GM23338 (cell line): ENCODE measurements at regions not wholly inside any gene's neighbourhood (a gene's known extent, or its start where the extent isn't known, plus 50 kb on each side); places are given as distances from the start of the nearest gene placed in this dataset.
A peak's percentile ranks its signal among the peaks of the same experiment; 100 is the strongest.

Experiments
- ATAC-seq: fragments of 200-7000 bp; cut with Tn5 transposase; 3 replicates; pipeline ENCODE4 v1.9.1; 2020
- DNase-seq: peaks from one replicate; pipeline ENCODE4 v3.0.0-alpha.2; 2015; ENCODE audit warnings: low spot score
- H2AFZ ChIP-seq: fragments of 200-600 bp; sonication (generic); 2 replicates; pipeline ENCODE4 v1.8.0; 2016; ENCODE audit warnings: antibody characterized with exemption, mild to moderate bottlenecking, moderate library complexity
- H3F3A ChIP-seq: fragments of 200-600 bp; sonication (generic); replicated peaks from 2 replicates; pipeline ENCODE4 v1.8.0; 2017; ENCODE audit warnings: antibody characterized with exemption, mixed run types, low read depth
- H3K27ac ChIP-seq: fragments of 200-600 bp; sonication (generic); 2 replicates; pipeline ENCODE4 v1.6.1; 2016; ENCODE audit warnings: low read depth
- H3K27me3 ChIP-seq: fragments of 200-600 bp; sonication (generic); 2 replicates; pipeline ENCODE4 v1.8.0; 2016; ENCODE audit warnings: mild to moderate bottlenecking, mixed run types, moderate library complexity; ENCODE audit not compliant: insufficient read depth
- H3K36me3 ChIP-seq: fragments of 200-600 bp; sonication (generic); 2 replicates; pipeline ENCODE4 v1.8.0; 2016; ENCODE audit warnings: mild to moderate bottlenecking; ENCODE audit not compliant: insufficient read depth
- H3K4me1 ChIP-seq: fragments of 200-600 bp; sonication (generic); 2 replicates; pipeline ENCODE4 v1.8.0; 2016; ENCODE audit warnings: mild to moderate bottlenecking, moderate library complexity; ENCODE audit not compliant: insufficient read depth
- H3K4me2 ChIP-seq: fragments of 200-600 bp; sonication (generic); 2 replicates; pipeline ENCODE4 v1.7.1; 2017; ENCODE audit warnings: mixed run types
- H3K4me3 ChIP-seq: fragments of 200-600 bp; sonication (generic); 2 replicates; pipeline ENCODE4 v1.6.1; 2016; ENCODE audit warnings: mixed run types
- H3K79me2 ChIP-seq: fragments of 200-600 bp; sonication (generic); replicated peaks from 2 replicates; pipeline ENCODE4 v1.8.0; 2017; ENCODE audit warnings: mild to moderate bottlenecking; ENCODE audit not compliant: insufficient read depth
- H3K9me2 ChIP-seq: fragments of 200-600 bp; sonication (generic); 2 replicates; pipeline ENCODE4 v1.8.0; 2017; ENCODE audit not compliant: insufficient read depth
- H4K20me1 ChIP-seq: fragments of 200-600 bp; sonication (generic); replicated peaks from 2 replicates; pipeline ENCODE4 v1.8.0; 2017; ENCODE audit warnings: mild to moderate bottlenecking; ENCODE audit not compliant: insufficient read depth
- H3K27ac Mint-ChIP-seq: 2 replicates; pipeline ENCODE4 v1.8.0; 2020; ENCODE audit warnings: inconsistent platforms, mild to moderate bottlenecking, moderate library complexity, mixed read lengths
- H3K27me3 Mint-ChIP-seq: 3 replicates; pipeline ENCODE4 v1.8.0; 2022; ENCODE audit warnings: low read depth, mild to moderate bottlenecking, moderate library complexity, mixed read lengths, inconsistent platforms; ENCODE audit not compliant: insufficient read depth, poor library complexity
- H3K36me3 Mint-ChIP-seq: 3 replicates; pipeline ENCODE4 v1.8.0; 2021; ENCODE audit warnings: low read depth, mild to moderate bottlenecking, inconsistent platforms, moderate library complexity, mixed read lengths
- H3K4me1 Mint-ChIP-seq: 3 replicates; pipeline ENCODE4 v1.8.0; 2020; ENCODE audit warnings: mild to moderate bottlenecking, inconsistent platforms, mixed read lengths
- H3K4me3 Mint-ChIP-seq: 3 replicates; pipeline ENCODE4 v1.8.0; 2021; ENCODE audit warnings: moderate library complexity, mild to moderate bottlenecking, inconsistent platforms, mixed read lengths
- H3K9me3 Mint-ChIP-seq: 3 replicates; pipeline ENCODE4 v1.8.0; 2020; ENCODE audit warnings: moderate library complexity, mild to moderate bottlenecking, inconsistent platforms, mixed read lengths
- CREB1 ChIP-seq: fragments of 250-450 bp; sonication (Bioruptor Pico); IDR thresholded peaks from 2 replicates; pipeline ENCODE4 v1.5.0; 2020; ENCODE audit warnings: low read depth, mild to moderate bottlenecking, moderate library complexity
- CTCF ChIP-seq, 2 experiments: fragments of 200-600 bp in 1 of 2; sonication (generic) in 1 of 2; conservative IDR thresholded peaks; 2 replicates each; pipeline versions ENCODE4 v1.5.1 to v1.6.1; 2016 to 2017; ENCODE audit warnings: antibody characterized with exemption in 2 of 2, low read depth in 2 of 2, mild to moderate bottlenecking in 2 of 2, moderate library complexity in 1 of 2
- EZH2 ChIP-seq: fragments of 200-600 bp; sonication (generic); IDR thresholded peaks from one replicate; pipeline ENCODE4 v1.8.0; 2017; ENCODE audit warnings: antibody characterized with exemption, mild to moderate bottlenecking, low read depth; ENCODE audit not compliant: unreplicated experiment
- EZH2phosphoT487 ChIP-seq: fragments of 200-600 bp; sonication (generic); IDR thresholded peaks from one replicate; pipeline ENCODE4 v1.8.1; 2018; ENCODE audit warnings: antibody characterized with exemption; ENCODE audit not compliant: unreplicated experiment
- JUNB ChIP-seq: IDR thresholded peaks from one replicate; pipeline ENCODE4 v1.6.1; 2016; ENCODE audit warnings: antibody characterized with exemption; ENCODE audit not compliant: unreplicated experiment
- NANOG ChIP-seq: IDR thresholded peaks from 2 replicates; pipeline ENCODE4 v1.6.1; 2016; ENCODE audit warnings: antibody characterized with exemption, borderline replicate concordance
- POLR2AphosphoS5 ChIP-seq: IDR thresholded peaks from 2 replicates; pipeline ENCODE4 v1.6.1; 2016; ENCODE audit warnings: antibody characterized with exemption, low read depth
- REST ChIP-seq: IDR thresholded peaks from one replicate; pipeline ENCODE4 v1.6.1; 2018; ENCODE audit warnings: antibody characterized with exemption; ENCODE audit not compliant: unreplicated experiment
- STAT1 ChIP-seq: IDR thresholded peaks from one replicate; pipeline ENCODE4 v1.6.1; 2016; ENCODE audit warnings: antibody characterized with exemption; ENCODE audit not compliant: unreplicated experiment
- ZNF114 ChIP-seq: fragments of 250-450 bp; sonication (Bioruptor Pico); IDR thresholded peaks from 2 replicates; pipeline ENCODE4 v1.5.0; 2020; ENCODE audit warnings: mild to moderate bottlenecking, moderate library complexity
- ZNF331 ChIP-seq: fragments of 250-450 bp; sonication (Bioruptor Pico); IDR thresholded peaks from 2 replicates; pipeline ENCODE4 v1.5.0; 2020; ENCODE audit warnings: low read depth, mild to moderate bottlenecking, moderate library complexity

GRCh38 chr4:65865489-65865888, 195.2 kb upstream of the EPHA5 start:
- Mint-ChIP-seq H3K4me1 (peaks cover 5% of the 10 kb centered on the region; the same call in 1 of the 3 replicates), H3K27me3 (no peaks in the 10 kb centered on the region), H3K27ac (no peak overlapping the region), H3K9me3 (no peaks in the 10 kb centered on the region), H3K4me3 (no peak overlapping the region), H3K36me3 (no peaks in the 10 kb centered on the region)
- H3K4me2 ChIP-seq, result no peak overlapping the region
- no peak overlapping the region for H2AFZ ChIP-seq
- no peaks in the 10 kb centered on the region for H3F3A ChIP-seq
- no peak overlapping the region for H3K27ac ChIP-seq
- DNase-seq (peak; percentile 77), ATAC-seq (peak; percentile 55)
- H3K4me3 ChIP-seq, result no peak overlapping the region
- H3K79me2 ChIP-seq, result no peaks in the 10 kb centered on the region
- H4K20me1 ChIP-seq, result no peaks in the 10 kb centered on the region
- H3K27me3 ChIP-seq, result no peaks in the 10 kb centered on the region
- H3K36me3 ChIP-seq, result no peaks in the 10 kb centered on the region
- TF ChIP-seq CTCF (conservative IDR thresholded peaks at IDR 0.05; ENCODE audit: low read depth in 2 of 2) (peak; percentile 65 to 74), JUNB (no peak)
- H3K9me2 ChIP-seq, result no peaks in the 10 kb centered on the region
- H3K4me1 ChIP-seq, result no peaks in the 10 kb centered on the region

- Histone ChIP-seq H3K27me3 (no peaks in the 10 kb centered on the region), H3K79me2 (no peaks in the 10 kb centered on the region), H4K20me1 (no peaks in the 10 kb centered on the region), H3F3A (no peaks in the 10 kb centered on the region), H3K27ac (no peak overlapping the region), H3K9me2 (no peaks in the 10 kb centered on the region), H3K4me1 (no peaks in the 10 kb centered on the region), H3K4me3 (no peak overlapping the region), H2AFZ (peak overlapping the region; percentile 29; the same call in 1 of the 2 replicates), H3K4me2 (no peak overlapping the region), H3K36me3 (no peaks in the 10 kb centered on the region)
- DNase-seq (no peak), ATAC-seq (no peak)
- H3K27ac Mint-ChIP-seq, result no peak overlapping the region
- peaks cover 4% of the 10 kb centered on the region; the same call in 1 of the 3 replicates for H3K4me1 Mint-ChIP-seq
- no peaks in the 10 kb centered on the region for H3K9me3 Mint-ChIP-seq
- H3K36me3 Mint-ChIP-seq, result no peaks in the 10 kb centered on the region
- H3K4me3 Mint-ChIP-seq, result no peak overlapping the region
- H3K27me3 Mint-ChIP-seq, result no peaks in the 10 kb centered on the region
- TF ChIP-seq REST (no peak), POLR2AphosphoS5 (no peak), CTCF (conservative IDR thresholded peaks at IDR 0.05; ENCODE audit: low read depth in 2 of 2) (no peak), ZNF331 (CRISPR knock-in tag) (no peak), EZH2phosphoT487 (no peak), CREB1 (CRISPR knock-in tag) (no peak), NANOG (no peak), JUNB (no peak), STAT1 (no peak), EZH2 (no peak), ZNF114 (CRISPR knock-in tag) (no peak)
Observed at GRCh38 chr4:65861993-65862392, 191.7 kb upstream of the EPHA5 start.
